ENCODE measurements at regions not wholly inside any gene's neighbourhood (a gene's known extent, or its start where the extent isn't known, plus 50 kb on each side); places are given as distances from the start of the nearest gene placed in this dataset.

DNA sequence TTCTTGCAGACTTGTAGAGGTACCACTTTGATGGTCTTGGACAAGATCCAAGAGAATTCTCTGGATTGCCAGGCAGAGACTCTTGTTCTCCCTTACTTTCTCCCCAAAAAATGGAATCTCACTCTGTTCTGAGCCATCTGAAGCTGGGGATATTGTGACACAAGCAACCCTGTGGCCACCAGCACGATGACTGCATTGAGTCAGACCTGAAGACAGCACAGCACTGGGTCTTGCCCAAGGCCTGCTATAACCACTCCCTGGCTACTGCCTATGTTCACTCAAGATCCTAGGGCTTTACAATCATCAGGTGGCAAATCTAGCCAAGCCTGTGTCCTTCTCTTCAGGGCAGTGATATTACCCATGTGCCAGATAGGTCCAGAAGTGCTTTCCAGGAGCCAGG lies 202.5 kb upstream of the SERP2 start:
- Histone ChIP-seq H3K4me3 (ENCODE audit: low read length) (no peak overlapping the region), H2AFZ (ENCODE audit: low read depth, low read length) (no peak overlapping the region), H3K9me3 (ENCODE audit: low read length) (no peaks in the 10 kb centered on the region), H3K27me3 (ENCODE audit: insufficient read depth, low read length) (no peaks in the 10 kb centered on the region), H3K4me1 (ENCODE audit: insufficient read depth, low read length) (no peaks in the 10 kb centered on the region), H3K36me3 (ENCODE audit: insufficient read depth, low read length) (no peaks in the 10 kb centered on the region)

DNA sequence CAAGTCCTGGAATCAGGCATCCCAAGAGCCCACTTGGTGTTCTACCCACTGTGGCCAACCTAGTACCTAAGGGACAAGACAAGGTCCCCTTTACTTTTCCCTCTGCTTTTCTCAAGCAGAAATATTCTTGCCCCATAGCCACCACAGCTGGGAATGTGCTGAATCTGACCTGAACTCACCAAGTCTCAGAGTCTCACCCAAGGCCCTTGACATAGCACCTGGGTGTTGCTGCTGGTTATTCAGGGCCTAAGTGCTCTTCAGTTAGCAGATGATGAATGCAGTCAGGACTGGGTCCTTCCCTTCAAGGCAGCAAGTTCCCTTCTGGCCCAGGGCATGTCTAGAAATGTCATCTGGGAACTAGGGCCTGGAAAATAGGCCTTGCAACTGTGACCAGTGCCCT lies 201.8 kb upstream of the SERP2 start:
- no peak overlapping the region for H2AFZ ChIP-seq (ENCODE audit: low read depth, low read length)
- H3K27me3 ChIP-seq (ENCODE audit: insufficient read depth, low read length): no peaks in the 10 kb centered on the region
- H3K4me3 ChIP-seq (ENCODE audit: low read length): no peak overlapping the region
- H3K36me3 ChIP-seq (ENCODE audit: insufficient read depth, low read length): no peaks in the 10 kb centered on the region
- no peaks in the 10 kb centered on the region for H3K9me3 ChIP-seq (ENCODE audit: low read length)
- no peaks in the 10 kb centered on the region for H3K4me1 ChIP-seq (ENCODE audit: insufficient read depth, low read length)

GRCh38 chr13:44172281-44172810 lies 201.3 kb upstream of the SERP2 start:
- no peak overlapping the region for H3K4me3 ChIP-seq (ENCODE audit: low read length)
- H3K36me3 ChIP-seq (ENCODE audit: insufficient read depth, low read length): no peaks in the 10 kb centered on the region
- no peaks in the 10 kb centered on the region for H3K27me3 ChIP-seq (ENCODE audit: insufficient read depth, low read length)
- H2AFZ ChIP-seq (ENCODE audit: low read depth, low read length): no peak overlapping the region
- H3K4me1 ChIP-seq (ENCODE audit: insufficient read depth, low read length): no peaks in the 10 kb centered on the region
- H3K9me3 ChIP-seq (ENCODE audit: low read length): no peaks in the 10 kb centered on the region

- Histone ChIP-seq H3K27me3 (ENCODE audit: insufficient read depth, low read length) (no peaks in the 10 kb centered on the region), H3K36me3 (ENCODE audit: insufficient read depth, low read length) (no peaks in the 10 kb centered on the region), H3K4me1 (ENCODE audit: insufficient read depth, low read length) (no peaks in the 10 kb centered on the region), H3K4me3 (ENCODE audit: low read length) (no peak overlapping the region), H3K9me3 (ENCODE audit: low read length) (no peaks in the 10 kb centered on the region), H2AFZ (ENCODE audit: low read depth, low read length) (no peak overlapping the region)
Observed at GRCh38 chr13:44174769-44175425, 198.7 kb upstream of the SERP2 start.

- Histone ChIP-seq H3K36me3 (ENCODE audit: insufficient read depth, low read length) (no peaks in the 10 kb centered on the region), H2AFZ (ENCODE audit: low read depth, low read length) (no peak overlapping the region), H3K9me3 (ENCODE audit: low read length) (no peaks in the 10 kb centered on the region), H3K27me3 (ENCODE audit: insufficient read depth, low read length) (no peaks in the 10 kb centered on the region), H3K4me1 (ENCODE audit: insufficient read depth, low read length) (no peaks in the 10 kb centered on the region), H3K4me3 (ENCODE audit: low read length) (no peak overlapping the region)
Observed at GRCh38 chr13:44176173-44176572, 197.5 kb upstream of the SERP2 start.

- H2AFZ ChIP-seq (ENCODE audit: low read depth, low read length): no peak overlapping the region
- H3K36me3 ChIP-seq (ENCODE audit: insufficient read depth, low read length): no peaks in the 10 kb centered on the region
- no peaks in the 10 kb centered on the region for H3K9me3 ChIP-seq (ENCODE audit: low read length)
- H3K4me3 ChIP-seq (ENCODE audit: low read length): no peak overlapping the region
- H3K4me1 ChIP-seq (ENCODE audit: insufficient read depth, low read length): no peaks in the 10 kb centered on the region
- H3K27me3 ChIP-seq (ENCODE audit: insufficient read depth, low read length): no peaks in the 10 kb centered on the region
Observed at GRCh38 chr13:44180876-44181536, 192.6 kb upstream of the SERP2 start.

DNA sequence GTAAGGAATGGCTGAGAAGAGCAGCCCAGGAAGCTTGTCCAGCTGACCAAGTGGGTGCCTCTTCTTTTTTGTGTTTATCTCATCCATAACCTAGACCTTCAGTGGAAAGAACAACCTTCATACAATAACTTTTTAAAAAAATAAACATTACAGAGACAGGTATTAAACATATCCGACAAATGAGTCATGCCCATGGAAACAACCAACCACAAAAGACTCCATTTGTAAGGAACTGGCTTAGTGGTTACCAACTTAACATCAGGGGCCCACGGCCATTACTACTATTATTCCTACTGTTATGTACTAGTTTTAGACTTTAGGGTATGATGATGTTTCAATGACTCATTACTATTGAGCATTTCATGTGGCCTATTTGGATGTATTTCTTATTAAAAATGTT lies 191.7 kb upstream of the SERP2 start:
- Histone ChIP-seq H3K9me3 (ENCODE audit: low read length) (no peaks in the 10 kb centered on the region), H3K27me3 (ENCODE audit: insufficient read depth, low read length) (no peaks in the 10 kb centered on the region), H3K4me1 (ENCODE audit: insufficient read depth, low read length) (no peaks in the 10 kb centered on the region), H3K36me3 (ENCODE audit: insufficient read depth, low read length) (no peaks in the 10 kb centered on the region), H3K4me3 (ENCODE audit: low read length) (no peak overlapping the region), H2AFZ (ENCODE audit: low read depth, low read length) (no peak overlapping the region)

DNA sequence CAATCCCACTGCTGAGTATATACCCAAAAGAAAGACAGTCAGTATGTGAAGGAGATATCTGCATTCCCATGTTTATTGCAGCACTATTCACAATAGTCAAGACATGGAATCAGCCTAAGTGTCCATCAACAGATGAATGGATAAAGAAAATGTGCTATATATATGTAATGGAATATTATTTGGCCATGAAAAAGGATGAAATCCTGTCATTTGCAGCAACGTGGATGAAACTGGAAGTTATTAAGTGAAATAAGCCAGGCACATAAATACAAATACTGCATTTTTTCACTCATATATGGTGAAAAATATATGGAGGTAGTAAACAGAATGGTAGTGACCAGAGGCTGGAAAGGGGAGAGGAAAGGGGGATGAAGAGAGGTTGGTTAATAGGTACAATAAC lies 188.9 kb upstream of the SERP2 start:
- Histone ChIP-seq H3K36me3 (ENCODE audit: insufficient read depth, low read length) (no peaks in the 10 kb centered on the region), H2AFZ (ENCODE audit: low read depth, low read length) (no peak overlapping the region), H3K4me1 (ENCODE audit: insufficient read depth, low read length) (no peaks in the 10 kb centered on the region), H3K4me3 (ENCODE audit: low read length) (no peak overlapping the region), H3K27me3 (ENCODE audit: insufficient read depth, low read length) (no peaks in the 10 kb centered on the region), H3K9me3 (ENCODE audit: low read length) (no peaks in the 10 kb centered on the region)

- no peaks in the 10 kb centered on the region for H3K4me1 ChIP-seq (ENCODE audit: insufficient read depth, low read length)
- H2AFZ ChIP-seq (ENCODE audit: low read depth, low read length): no peak overlapping the region
- no peaks in the 10 kb centered on the region for H3K9me3 ChIP-seq (ENCODE audit: low read length)
- no peaks in the 10 kb centered on the region for H3K36me3 ChIP-seq (ENCODE audit: insufficient read depth, low read length)
- no peak overlapping the region for H3K4me3 ChIP-seq (ENCODE audit: low read length)
- no peaks in the 10 kb centered on the region for H3K27me3 ChIP-seq (ENCODE audit: insufficient read depth, low read length)
Observed at GRCh38 chr13:44188257-44188656, 185.4 kb upstream of the SERP2 start.

DNA sequence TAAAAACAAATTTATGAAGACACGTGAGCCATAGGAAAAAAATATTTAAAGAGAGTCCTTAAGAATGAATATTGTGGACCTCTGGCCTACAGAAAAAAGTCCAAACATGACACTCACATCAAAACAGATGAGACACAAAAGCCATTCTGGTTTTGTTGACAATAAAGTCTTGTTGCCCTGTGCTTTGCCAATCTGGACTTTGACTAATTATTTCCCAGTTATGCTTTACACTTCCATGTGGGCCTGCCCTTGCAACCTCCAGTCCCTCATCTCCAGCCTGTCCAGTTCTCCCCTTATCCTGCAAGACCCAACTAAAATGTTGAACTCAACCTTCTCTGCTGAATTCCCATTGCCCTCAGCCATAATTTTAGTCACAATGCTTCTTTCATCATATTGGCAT lies 184.5 kb upstream of the SERP2 start:
- Histone ChIP-seq H3K4me3 (ENCODE audit: low read length) (no peak overlapping the region), H3K9me3 (ENCODE audit: low read length) (no peaks in the 10 kb centered on the region), H2AFZ (ENCODE audit: low read depth, low read length) (no peak overlapping the region), H3K36me3 (ENCODE audit: insufficient read depth, low read length) (no peaks in the 10 kb centered on the region), H3K27me3 (ENCODE audit: insufficient read depth, low read length) (no peaks in the 10 kb centered on the region), H3K4me1 (ENCODE audit: insufficient read depth, low read length) (no peaks in the 10 kb centered on the region)

DNA sequence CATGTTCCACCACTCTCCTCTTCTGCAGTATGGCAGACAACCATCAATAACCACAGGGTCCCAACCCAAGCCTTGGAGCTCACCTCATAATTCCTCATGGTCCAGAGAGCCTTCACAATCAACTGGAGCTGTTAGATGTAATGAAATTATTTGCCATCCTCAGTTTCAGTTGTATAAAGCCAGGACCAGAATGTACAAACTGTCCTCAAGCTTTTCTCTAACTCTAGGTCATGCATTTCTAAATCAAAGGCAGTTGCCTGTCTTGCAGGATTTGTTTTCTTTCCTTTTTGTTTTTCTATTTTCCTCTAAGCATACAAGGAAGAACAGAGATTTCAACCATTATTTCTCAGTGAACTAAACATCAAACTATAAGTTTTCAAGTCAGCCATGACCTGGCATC lies 182.5 kb upstream of the SERP2 start:
- H3K36me3 ChIP-seq (ENCODE audit: insufficient read depth, low read length): no peaks in the 10 kb centered on the region
- H2AFZ ChIP-seq (ENCODE audit: low read depth, low read length): peak overlapping the region; percentile 24
- H3K9me3 ChIP-seq (ENCODE audit: low read length): no peaks in the 10 kb centered on the region
- H3K4me3 ChIP-seq (ENCODE audit: low read length): no peak overlapping the region
- H3K27me3 ChIP-seq (ENCODE audit: insufficient read depth, low read length): no peaks in the 10 kb centered on the region
- H3K4me1 ChIP-seq (ENCODE audit: insufficient read depth, low read length): no peaks in the 10 kb centered on the region

DNA sequence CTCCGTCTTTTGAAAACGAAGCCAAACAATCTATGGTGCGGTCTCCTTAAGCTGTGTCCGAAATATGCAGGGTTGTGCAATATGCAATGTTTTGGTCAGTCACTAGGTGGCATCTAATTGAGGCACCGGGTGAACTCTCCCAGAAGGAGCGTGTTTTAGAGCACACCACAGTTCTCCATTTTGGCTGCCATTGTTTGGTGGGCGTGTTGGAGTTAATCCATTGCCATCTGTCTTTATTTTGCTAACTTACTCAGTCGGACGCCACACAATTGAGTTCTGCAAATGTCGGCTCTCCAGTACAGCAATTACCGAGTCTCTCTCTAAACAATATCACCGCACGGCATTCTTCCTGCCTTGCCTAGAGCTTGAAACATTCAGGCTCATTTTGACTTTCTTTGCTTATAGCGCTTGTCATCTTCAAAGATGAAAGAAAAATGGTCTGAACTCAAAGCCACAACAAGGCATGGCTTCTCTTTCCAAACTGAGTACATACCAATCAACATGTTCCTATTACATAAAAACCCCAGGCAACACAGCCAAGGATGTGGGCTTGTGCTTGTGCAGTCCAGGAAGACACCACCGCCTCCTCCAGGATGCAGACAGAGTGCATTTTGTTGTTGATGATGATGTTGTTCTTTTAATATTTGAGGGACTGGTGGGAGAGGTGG lies 182.0 kb upstream of the SERP2 start:
- Histone ChIP-seq H3K27me3 (ENCODE audit: insufficient read depth, low read length) (no peaks in the 10 kb centered on the region), H3K9me3 (ENCODE audit: low read length) (no peaks in the 10 kb centered on the region), H3K4me3 (ENCODE audit: low read length) (no peak overlapping the region), H3K36me3 (ENCODE audit: insufficient read depth, low read length) (no peaks in the 10 kb centered on the region), H2AFZ (ENCODE audit: low read depth, low read length) (peak overlapping the region; percentile 24), H3K4me1 (ENCODE audit: insufficient read depth, low read length) (no peaks in the 10 kb centered on the region)

DNA sequence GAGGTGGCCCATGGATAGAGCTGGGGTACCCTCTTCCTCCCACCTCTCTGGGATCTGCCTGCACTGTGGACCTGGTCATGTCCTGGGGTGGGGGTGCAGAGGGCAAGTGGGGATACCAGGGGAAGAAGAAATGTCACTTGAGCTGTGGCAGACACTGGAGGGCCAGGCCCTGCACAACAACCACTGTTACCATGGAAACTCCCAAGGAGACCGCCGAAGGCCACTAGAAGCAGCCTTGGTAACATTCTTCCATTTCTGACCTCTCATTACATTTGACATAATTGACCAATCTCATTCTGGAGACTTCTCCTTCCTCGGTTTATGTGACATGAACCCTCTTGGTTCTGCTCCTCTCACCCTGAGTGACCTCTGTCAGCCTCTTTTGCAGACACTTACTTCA lies 179.9 kb upstream of the SERP2 start:
- H3K36me3 ChIP-seq (ENCODE audit: insufficient read depth, low read length): no peaks in the 10 kb centered on the region
- no peak overlapping the region for H3K4me3 ChIP-seq (ENCODE audit: low read length)
- no peaks in the 10 kb centered on the region for H3K27me3 ChIP-seq (ENCODE audit: insufficient read depth, low read length)
- no peak overlapping the region for H2AFZ ChIP-seq (ENCODE audit: low read depth, low read length)
- H3K9me3 ChIP-seq (ENCODE audit: low read length): no peaks in the 10 kb centered on the region
- H3K4me1 ChIP-seq (ENCODE audit: insufficient read depth, low read length): no peaks in the 10 kb centered on the region
